Glutamatergic neuron (in vitro differentiated cells): ENCODE measurements at regions not wholly inside any gene's neighbourhood (a gene's known extent, or its start where the extent isn't known, plus 50 kb on each side); places are given as distances from the start of the nearest gene placed in this dataset.
A peak's percentile ranks its signal among the peaks of the same experiment; 100 is the strongest.
"Not testable (repeated sequence)": the region's sequence is repeated elsewhere in the genome, so short reads cannot be mapped to it uniquely, and the experiment has no call there.

ENCODE experiments used
- DNase-seq: peaks from one replicate; pipeline ENCODE4 v3.0.0; 2022
- H3K27ac Mint-ChIP-seq: one replicate; pipeline ENCODE4 v1.8.0; 2020; ENCODE audit warnings: mild to moderate bottlenecking, mixed read lengths, inconsistent platforms; ENCODE audit not compliant: unreplicated experiment
- H3K27me3 Mint-ChIP-seq: one replicate; pipeline ENCODE4 v1.8.0; 2020; ENCODE audit warnings: mild to moderate bottlenecking, moderate library complexity, mixed read lengths, inconsistent platforms; ENCODE audit not compliant: unreplicated experiment
- H3K36me3 Mint-ChIP-seq: one replicate; pipeline ENCODE4 v1.8.0; 2020; ENCODE audit warnings: mild to moderate bottlenecking, mixed read lengths, inconsistent platforms; ENCODE audit not compliant: unreplicated experiment
- H3K4me1 Mint-ChIP-seq: one replicate; pipeline ENCODE4 v1.8.0; 2020; ENCODE audit warnings: mild to moderate bottlenecking, low read depth, mixed read lengths, inconsistent platforms; ENCODE audit not compliant: unreplicated experiment
- H3K4me3 Mint-ChIP-seq: one replicate; pipeline ENCODE4 v1.8.0; 2020; ENCODE audit warnings: mild to moderate bottlenecking, mixed read lengths, inconsistent platforms; ENCODE audit not compliant: unreplicated experiment
- H3K9me3 Mint-ChIP-seq: one replicate; pipeline ENCODE4 v1.8.0; 2020; ENCODE audit warnings: mild to moderate bottlenecking, moderate library complexity, mixed read lengths, inconsistent platforms; ENCODE audit not compliant: unreplicated experiment
- CTCF ChIP-seq: fragments of 200-600 bp; sonication (generic); IDR thresholded peaks from one replicate; pipeline ENCODE4 v1.5.0; 2021; ENCODE audit not compliant: partially characterized antibody, unreplicated experiment

GRCh38 chrY:7358103-7358752 lies 446.7 kb upstream of the AMELY start:
- Mint-ChIP-seq H3K9me3 (no peaks in the 10 kb centered on the region), H3K4me3 (no peak overlapping the region), H3K27me3 (peaks cover 3% of the 10 kb centered on the region), H3K36me3 (no peaks in the 10 kb centered on the region), H3K27ac (peak overlapping the region; percentile 28), H3K4me1 (peaks cover 6% of the 10 kb centered on the region)
- TF ChIP-seq CTCF = no peak
- DNase-seq = no peak

- not testable (repeated sequence) for H3K9me3 Mint-ChIP-seq, H3K27me3 Mint-ChIP-seq, H3K4me3 Mint-ChIP-seq, H3K36me3 Mint-ChIP-seq, DNase-seq, H3K27ac Mint-ChIP-seq, H3K4me1 Mint-ChIP-seq
Measured at GRCh38 chrY:7355891-7356290, 444.3 kb upstream of the AMELY start.

GRCh38 chrY:7344661-7345060 lies 433.1 kb upstream of the AMELY start:
- no peaks in the 10 kb centered on the region for H3K9me3 Mint-ChIP-seq
- no peaks in the 10 kb centered on the region for H3K36me3 Mint-ChIP-seq
- peak; percentile 49 for TF ChIP-seq CTCF
- H3K27ac Mint-ChIP-seq = no peak overlapping the region
- H3K4me3 Mint-ChIP-seq = no peak overlapping the region
- peaks cover 9% of the 10 kb centered on the region for H3K4me1 Mint-ChIP-seq
- peak; percentile 58 for DNase-seq
- H3K27me3 Mint-ChIP-seq = no peaks in the 10 kb centered on the region

GRCh38 chrY:7343261-7343660 lies 431.7 kb upstream of the AMELY start:
- no peaks in the 10 kb centered on the region for H3K27me3 Mint-ChIP-seq
- no peaks in the 10 kb centered on the region for H3K36me3 Mint-ChIP-seq
- H3K4me1 Mint-ChIP-seq = peaks cover 9% of the 10 kb centered on the region
- H3K4me3 Mint-ChIP-seq = no peak overlapping the region
- DNase-seq = no peak
- no peak for TF ChIP-seq CTCF
- no peaks in the 10 kb centered on the region for H3K9me3 Mint-ChIP-seq
- no peak overlapping the region for H3K27ac Mint-ChIP-seq

GRCh38 chrY:7342732-7343131 lies 431.2 kb upstream of the AMELY start:
- not testable (repeated sequence) for DNase-seq, H3K27me3 Mint-ChIP-seq, H3K9me3 Mint-ChIP-seq

GRCh38 chrY:7339391-7340087 lies 428.0 kb upstream of the AMELY start:
- H3K27ac Mint-ChIP-seq = no peak overlapping the region
- no peaks in the 10 kb centered on the region for H3K27me3 Mint-ChIP-seq
- no peaks in the 10 kb centered on the region for H3K36me3 Mint-ChIP-seq
- H3K4me1 Mint-ChIP-seq = no peaks in the 10 kb centered on the region
- H3K9me3 Mint-ChIP-seq = no peaks in the 10 kb centered on the region
- no peak overlapping the region for H3K4me3 Mint-ChIP-seq
- DNase-seq = no peak
- TF ChIP-seq CTCF = no peak

More at GRCh38 chrY:7342732-7343131, 431.2 kb upstream of the AMELY start:
- H3K4me1 Mint-ChIP-seq, H3K27ac Mint-ChIP-seq, H3K4me3 Mint-ChIP-seq, H3K36me3 Mint-ChIP-seq: not testable (repeated sequence)
